GOT3 (cell line): ENCODE measurements at regions not wholly inside any gene's neighbourhood (a gene's known extent, or its start where the extent isn't known, plus 50 kb on each side); places are given as distances from the start of the nearest gene placed in this dataset.

Source experiments
- DNase-seq: peaks from one replicate; lab custom pipeline; 2025; ENCODE audit warnings: mixed read lengths; lab: John Stamatoyannopoulos, UW

DNA sequence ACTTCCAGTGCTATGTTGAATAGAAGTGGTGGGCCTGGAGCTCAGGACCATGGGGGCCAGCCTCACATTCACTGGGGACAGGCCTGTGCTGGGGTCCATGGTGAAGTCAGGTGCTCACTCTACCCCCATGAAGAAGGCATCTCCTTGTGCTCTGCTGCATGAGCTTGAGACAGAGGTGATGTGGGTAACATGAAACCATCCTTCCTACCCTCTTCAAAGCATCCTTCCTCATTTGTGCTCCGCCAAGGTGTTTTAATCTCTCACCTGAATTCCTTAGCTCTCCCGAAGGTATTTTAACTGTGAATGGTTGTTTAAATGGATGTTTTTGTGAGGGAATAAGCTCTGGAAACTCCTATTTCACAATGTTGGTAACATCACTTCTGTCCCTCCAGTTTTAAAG is 209.6 kb upstream of the PCSK2 start:
- no peak for DNase-seq

DNA sequence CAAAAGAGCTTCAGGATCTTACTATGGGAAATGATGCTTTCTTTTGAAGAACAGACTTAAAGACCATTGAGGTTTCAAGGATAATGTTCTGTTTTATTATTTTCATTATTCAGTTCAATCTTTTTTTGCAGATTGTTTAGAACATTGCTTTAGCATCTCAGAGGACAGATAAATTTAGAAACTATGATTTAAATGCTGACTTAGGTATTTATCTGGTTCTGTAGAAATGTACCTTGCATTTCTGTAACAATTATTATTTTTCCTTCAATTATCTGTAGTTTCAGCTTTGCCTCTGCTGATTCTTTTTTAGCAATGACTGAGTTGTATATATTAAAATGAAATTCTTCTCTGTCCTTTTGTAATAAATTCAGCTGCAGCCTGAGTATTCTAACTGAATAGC is 205.4 kb upstream of the PCSK2 start:
- no peak for DNase-seq

DNA sequence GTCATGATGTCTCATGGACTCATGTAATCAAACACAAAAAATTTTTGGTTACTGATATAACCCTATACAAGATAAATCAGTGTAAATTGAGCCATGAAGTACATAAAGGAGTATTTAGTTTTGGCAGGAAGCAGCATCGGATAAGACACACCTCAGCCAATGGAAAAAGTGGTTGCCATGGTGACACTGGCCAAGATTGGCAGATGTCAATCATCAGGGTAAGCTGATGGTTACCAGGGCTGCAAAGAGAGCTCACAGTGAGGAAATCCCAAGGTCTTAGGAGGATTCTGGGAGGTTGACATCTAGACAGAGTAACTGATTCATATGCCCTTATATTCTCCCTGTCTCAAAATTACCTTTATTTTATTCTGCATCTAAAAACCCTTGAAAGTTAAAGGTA is 203.8 kb upstream of the PCSK2 start:
- no peak for DNase-seq

DNA sequence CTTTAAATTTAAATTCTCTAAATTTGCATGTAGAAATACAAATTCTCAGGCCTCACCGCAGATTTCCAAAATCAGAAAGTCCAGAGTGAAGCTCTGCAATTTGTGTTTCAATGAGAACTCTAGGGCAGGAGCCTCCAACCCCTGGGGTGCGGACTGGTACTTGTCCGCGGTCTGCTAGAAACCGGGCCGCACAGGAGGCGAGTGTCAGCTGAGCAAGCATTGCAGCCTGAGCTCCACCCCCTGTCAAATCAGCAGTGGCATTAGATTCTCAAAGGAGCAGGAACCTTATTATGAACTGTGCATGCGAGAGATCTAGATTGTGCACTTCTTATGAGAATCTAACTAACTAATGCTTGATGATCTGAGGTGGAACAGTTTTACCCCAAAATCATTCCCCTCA is 203.0 kb upstream of the PCSK2 start:
- DNase-seq, result no peak

DNA sequence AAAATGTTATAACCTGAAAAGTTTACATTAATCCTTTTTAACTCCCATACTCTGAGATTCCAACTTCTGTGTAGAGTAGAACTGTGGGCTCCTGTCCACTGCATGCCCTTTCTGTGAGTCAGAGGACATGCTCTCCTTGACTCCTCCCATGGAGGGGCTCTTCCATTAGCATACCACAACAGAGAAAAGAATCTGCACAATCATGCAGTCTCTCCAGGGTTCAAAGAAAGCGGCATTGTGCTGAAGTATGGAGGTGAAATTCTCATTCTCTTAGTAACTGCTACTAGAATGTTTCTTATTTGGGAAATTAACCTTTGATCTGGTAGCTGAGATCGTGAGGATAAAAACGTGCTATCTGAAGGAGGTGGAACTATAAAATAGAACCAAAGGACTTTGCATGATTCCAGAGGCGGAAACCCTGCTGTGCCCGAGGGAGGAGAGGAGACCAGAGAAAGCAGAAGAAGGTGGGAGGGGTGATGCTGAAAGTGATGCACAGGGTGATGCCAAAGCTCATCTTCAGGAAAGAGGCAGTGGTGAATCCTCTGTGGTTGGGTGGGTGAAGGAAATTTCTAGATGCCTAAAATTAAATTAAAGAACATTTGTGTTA is 202.2 kb upstream of the PCSK2 start:
- DNase-seq, result no peak

DNA sequence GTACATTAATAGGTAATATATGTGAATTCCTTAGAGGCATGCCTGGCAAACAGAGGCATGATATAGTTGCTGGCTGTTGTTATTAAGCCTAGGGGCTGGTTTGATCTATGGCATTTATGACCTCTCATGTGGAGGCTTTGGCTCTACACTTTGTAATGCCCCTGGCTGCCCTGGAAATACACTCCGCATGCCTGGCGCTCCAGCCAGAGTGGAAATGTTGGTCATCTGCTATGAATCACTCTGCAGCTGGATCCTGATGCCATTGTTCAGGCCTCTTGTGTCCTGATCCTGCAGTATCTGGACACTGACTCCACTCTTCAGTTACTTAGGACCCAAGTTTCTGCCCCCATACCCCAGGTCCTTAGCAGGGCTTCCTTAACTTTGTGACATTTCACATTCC is 200.5 kb upstream of the PCSK2 start:
- DNase-seq, result no peak

DNA sequence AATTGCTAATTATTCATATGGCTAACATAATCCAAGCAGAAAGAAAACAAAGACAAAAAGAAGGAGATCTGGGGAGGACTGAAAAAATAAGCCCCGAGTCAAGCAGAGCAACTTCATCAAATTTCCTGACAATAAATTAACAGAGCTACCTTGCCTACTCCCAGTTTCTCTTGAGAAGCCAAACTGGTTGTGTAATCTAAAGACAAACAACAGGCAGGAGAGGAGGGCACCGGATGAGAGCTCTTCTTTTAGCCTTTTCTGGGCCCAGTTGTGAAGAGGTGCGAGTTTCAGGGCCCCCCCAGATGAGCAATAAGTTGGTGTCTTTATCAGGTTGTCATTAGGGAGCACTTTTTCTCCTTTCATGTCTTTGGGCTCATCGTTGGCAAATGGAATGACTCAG is 197.1 kb upstream of the PCSK2 start:
- DNase-seq, result no peak

DNA sequence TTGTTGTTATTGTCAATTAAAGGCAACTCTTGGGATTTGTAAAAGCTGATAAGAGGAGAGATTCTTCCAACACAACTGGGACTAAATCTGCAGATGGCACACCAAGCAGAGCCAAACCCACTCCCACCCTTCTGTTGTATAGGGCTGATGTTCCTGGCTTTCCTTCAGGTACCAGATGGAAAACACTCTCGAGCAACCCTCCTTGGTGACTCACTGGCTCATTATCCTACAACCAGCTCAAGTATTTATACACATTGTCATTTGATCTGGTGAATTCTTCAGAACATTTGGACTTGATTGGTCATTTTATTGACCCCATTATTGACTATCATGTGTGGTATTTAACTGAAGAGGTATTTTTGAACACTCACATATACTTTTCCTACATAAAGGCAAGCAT is 190.3 kb upstream of the PCSK2 start:
- DNase-seq, result no peak

DNA sequence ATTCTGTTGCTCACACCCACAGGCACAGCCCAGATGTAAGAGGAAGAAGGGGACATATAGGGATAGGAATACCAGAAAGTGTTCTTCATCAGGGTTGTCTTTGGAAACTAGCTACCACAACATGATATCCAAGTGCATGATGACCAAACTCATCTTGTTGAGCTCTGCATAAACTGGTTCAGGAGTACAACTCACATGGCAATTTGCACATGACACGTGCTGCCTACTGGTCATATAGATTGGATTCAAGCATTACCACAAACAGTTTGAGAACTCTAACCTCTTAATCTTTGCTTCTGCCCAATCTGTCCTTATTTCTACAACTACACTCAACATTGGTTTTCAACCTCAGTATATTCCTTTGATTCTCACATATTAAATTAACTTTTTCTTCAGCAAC is 184.7 kb upstream of the PCSK2 start:
- no peak for DNase-seq

DNA sequence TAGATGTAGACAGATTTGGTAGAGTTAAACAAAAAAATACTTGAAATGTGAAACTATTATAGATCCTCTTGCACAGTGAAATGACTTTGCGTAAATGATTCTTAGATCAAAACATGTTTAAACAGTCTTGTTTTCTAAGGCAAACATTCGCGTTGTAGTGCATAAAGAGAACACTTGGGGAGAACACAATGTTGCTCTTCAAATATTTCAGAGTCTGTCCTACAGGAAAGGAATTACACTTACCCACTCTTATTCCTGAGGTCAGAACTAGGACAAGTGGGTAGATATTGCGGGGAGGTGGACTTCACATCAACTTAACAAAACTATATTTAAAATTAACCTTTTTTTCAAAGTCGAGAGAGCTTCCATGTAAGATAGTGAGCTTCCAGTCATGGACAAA is 183.5 kb upstream of the PCSK2 start:
- no peak for DNase-seq

DNA sequence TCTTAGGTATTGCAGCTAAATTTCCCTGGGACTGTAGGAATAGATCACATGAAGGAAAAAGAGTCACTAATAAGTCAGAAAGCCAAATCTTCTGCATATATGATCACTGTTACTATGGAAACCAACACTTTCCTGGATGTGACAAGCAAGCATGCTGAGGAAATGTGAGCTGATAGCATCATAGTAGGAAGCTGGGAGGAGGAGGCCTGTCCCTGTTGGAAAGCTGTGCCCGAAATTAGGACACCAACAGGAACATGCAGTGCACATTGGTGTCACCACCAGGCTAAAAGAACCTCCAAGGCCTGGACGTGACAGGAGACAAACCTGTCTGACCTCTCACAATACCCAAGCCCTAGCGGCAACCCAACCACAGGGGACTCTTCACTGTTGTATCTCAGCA is 181.9 kb upstream of the PCSK2 start:
- DNase-seq, result no peak

DNA sequence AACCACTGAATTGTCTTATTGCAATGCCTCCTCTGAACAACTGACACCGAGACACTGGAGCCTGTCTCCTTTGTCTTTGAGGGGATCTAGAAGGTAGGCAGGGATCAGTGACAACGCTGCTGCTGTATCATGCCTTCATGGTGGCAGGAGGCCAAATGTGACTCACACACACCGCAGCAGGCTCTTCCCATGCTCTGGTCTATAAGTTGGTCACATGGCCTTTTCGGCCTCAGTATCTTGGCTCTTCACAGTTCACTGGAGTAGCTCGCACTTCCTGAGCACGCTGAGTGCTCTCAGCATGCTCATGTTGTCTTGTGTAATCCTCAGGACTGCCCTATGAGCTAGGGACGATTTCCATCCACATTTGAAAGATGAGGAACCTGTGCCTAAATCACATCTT is 167.4 kb upstream of the PCSK2 start:
- DNase-seq, result no peak

DNA sequence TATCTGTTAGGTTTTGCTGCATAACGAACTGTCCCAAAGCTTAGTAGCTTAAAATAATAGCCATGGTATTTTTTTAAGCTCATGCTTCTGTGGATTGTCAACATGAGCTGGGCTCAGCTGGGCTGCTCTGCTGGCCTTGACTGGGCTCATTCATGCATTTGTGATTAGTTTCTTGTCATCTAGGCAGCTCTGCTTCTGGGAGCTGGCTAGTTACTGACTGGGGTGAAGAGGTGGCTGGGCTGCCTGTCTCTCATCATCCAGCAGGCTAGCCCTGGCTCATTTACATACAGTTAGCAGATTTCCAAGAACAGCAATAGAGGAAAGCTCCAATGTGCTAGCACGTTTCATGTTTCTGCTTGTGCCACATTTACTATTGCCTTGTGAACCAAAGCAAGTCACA is 165.1 kb upstream of the PCSK2 start:
- no peak for DNase-seq

DNA sequence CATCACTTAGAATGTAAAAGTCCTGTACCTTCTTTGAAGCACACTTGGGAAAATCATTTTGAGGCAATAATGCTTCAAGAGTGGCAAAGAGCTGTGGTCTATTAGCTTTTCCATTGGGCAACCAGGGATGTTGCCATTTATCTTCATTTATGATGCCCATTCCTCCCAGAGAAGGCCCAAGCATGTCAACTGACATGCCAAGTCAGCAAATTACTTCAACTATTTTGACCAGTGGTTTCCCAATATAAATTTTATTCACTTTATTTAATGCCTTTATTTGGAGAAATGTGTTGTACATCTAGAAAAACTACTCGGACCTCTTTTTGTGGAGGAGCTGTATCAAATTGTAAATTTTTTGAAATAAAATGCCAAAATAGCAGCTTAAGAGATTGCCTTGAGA is 164.1 kb upstream of the PCSK2 start:
- no peak for DNase-seq

DNA sequence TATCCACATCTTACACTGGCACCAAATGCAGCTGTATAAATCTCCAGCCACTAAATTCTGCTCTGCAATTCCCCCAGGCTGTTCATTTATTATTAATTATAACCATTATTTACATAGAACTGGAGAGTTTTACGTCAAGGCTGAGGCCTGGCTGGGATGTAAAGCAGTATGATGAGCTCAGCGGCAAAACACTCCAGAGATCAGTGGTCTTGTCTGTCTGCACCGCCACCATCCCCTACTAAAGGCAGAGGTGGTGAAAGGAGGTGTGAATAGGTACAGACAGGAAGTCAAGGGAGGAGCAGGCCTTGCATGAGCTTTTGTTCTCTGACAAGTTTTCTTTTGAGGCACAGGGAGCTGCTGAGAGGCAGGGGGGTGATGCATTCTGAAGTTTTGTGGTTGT is 159.9 kb upstream of the PCSK2 start:
- no peak for DNase-seq

DNA sequence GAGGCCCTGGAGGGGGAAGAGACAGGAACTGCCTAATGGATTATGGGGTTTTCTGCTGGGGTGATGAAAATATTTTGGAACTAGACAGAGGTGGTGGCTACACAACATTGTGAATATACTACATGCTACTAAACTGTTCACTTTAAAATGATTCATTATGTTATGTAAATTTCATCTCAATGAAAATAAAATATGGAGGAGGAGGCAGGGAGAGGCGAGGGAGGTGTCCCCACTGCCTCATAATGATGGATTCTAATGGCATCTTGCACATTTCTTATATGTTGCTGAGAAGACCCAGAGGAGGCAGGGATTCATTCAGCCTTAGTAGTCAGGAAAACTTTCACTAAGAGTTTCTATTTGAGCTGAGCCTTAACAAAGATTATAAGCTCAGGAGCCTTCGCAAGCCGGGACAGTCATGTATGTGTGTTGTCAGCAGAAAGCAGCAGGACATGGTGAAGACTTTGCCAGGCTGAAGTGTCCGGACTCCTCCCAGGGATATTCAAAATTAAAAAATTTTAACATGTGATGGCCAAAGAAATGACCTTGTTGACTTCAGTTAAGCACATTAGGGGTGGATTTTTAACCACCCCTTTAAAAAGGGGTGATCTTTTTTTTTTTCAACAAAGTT is 158.6 kb upstream of the PCSK2 start:
- no peak for DNase-seq

DNA sequence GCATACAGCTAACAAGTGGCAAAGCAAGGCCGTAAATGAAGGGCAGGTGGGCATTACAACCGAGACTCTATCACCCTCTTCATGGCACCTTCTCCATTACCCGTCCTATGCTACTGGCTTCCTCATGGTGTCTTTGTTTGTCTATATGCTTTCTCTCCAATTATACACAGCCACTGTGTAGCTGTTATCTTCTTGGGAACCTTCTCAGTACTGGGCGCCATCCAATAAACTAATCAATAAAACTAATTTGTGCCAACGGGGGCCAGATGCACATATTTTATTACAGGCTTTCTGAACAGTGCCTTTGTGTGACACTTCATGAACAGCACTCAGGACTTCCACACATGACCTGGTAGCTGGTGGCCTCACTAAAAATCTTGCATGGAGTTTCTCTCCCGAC is 149.8 kb upstream of the PCSK2 start:
- DNase-seq, result no peak

DNA sequence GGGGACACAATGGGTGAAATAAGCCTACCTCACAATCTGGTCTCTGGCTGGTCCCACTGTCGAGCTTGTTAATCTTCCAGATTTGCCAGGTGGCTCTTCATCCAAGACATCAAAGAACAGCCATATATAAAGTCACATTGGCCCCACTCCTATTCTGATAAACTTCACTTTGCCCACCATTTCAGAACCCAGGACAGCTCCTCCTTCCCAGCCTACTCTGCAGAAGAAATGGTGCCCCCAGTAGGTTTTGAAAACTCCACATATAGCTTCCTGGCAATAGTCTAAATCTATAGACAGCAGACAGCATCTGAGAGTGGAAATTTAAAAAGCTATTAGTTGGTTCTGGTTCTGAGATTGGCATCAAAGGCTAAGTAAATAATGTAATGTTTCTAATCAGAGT is 143.1 kb upstream of the PCSK2 start:
- no peak for DNase-seq

DNA sequence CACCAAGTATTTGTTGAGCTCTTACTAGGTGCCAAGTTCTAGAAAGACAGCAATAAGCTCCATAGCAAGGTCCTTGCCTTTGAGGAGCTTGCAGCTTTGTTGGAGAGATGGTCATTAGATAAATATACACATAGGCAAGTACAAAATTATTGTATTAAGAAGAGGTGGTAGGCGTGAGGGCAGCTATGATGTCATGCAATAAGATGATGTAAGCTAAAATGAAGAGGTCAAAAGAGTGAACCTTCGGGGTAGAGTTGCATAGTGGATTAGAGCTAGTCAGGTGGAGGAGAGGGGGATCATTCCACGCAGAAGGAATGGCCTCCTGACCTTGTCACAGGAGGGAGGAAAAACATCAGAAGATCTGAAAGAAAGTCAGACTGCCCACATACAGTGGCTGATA is 141.9 kb upstream of the PCSK2 start:
- no peak for DNase-seq

DNA sequence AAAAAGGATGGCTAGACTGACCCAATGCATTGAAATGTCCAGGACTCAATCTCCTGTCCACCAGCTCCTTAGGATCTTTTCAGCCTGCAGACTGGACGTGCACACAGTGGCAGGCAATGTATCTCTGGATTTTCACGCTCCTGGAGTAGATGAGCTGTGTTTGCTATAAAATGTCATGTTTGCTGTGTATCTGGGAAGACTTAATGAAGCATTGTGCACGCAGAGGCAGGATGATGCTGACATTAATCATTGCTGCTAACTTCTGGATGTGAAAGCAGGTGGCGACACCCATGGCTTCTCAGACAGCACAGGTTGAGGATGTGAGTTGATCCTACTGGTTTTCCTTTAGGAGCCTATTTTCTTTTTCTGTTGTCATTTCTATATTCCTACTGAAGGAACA is 133.1 kb upstream of the PCSK2 start:
- DNase-seq, result no peak

DNA sequence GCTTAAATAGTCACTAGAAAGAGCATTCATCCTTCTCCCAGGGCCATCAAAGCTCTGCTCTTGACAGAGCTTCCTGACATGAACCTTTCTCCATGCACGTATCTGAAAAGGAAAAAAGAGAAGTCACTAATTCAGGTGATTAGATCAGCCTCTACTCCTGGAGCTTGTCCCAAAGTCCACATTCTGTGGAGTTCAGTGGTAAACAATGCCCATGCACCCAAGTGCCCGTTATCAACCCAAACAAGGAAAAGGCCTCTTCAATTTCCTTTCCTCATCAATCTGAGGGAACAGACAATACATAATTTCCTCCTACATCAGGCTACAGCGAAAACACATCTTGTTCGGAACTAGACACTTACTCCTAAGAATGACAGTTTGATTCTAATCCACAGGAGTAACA is 129.2 kb upstream of the PCSK2 start:
- DNase-seq, result no peak

DNA sequence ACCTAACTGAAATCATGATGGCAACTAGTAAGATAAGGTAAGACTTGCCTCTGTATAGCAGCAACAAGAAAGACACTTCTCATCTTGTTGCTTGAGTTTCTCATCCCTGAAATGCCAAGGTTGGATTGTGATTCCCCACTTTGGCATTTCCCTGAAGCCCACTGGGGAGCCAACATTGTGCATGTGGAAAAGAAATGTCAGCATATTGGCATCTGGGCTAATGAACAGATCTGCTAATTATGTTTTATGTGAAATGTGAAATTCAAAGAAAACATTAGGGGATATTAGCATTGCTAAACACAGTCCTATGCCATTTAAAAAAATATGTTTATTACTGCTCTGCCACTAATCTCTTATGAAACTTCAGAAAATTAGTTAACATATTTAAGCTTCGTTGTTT is 126.3 kb upstream of the PCSK2 start:
- no peak for DNase-seq

DNA sequence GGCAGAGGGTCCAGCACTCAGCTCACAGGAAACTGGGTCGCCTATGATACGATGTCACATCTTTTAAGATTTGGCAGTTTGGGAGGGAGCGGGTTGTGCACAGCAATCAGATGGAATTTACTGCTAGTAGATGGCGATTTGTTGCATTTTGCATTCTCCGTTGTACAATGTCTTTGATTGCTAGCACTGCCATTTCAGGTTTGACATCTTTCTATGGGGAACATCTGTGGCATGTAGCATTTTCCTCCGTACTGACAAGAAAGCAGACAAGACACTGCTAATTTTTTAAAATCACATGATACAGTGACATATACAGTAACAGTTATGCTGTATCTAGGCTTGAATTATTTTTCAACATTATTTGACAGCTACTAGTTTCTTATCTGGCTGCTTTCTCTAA is 119.7 kb upstream of the PCSK2 start:
- no peak for DNase-seq

DNA sequence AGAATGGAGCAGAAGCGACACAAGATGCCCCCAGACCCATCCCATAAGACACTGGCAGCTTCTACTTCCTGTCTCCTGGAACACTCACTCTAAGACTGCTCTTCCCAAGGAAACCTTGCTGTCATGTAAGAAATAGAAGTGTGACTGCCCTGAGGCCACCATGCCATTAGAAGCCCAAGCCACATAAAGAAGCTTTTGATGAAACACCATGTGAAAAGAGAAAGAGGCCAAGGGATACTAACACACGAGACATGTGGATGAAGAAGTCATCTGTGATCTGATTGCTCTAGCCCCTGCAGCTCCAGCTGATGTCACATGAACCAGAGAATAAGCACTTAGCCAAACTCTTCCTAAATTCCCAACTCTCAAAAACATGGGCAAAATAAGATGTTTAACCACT is 117.9 kb upstream of the PCSK2 start:
- no peak for DNase-seq

DNA sequence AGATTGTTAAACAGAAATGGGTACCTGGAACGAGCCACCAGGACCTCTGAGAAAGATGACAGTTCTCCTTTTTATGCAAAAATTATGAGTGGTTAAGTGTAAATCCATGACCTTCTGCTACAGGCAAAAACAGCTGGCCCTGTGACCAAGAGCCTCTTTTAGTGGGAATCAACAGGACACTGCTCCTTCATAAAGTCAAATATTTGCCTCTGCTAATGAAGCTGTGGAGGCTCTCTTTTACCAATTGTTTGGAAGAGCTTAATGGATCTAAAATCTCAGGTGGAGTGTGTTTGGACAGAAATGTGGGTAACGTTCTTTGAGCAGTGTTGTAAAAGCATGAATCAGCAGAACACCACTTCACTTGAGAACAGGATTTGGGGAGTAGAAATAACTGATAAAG is 117.5 kb upstream of the PCSK2 start:
- DNase-seq, result no peak
